ENCODE measurements at regions not wholly inside any gene's neighbourhood (a gene's known extent, or its start where the extent isn't known, plus 50 kb on each side); places are given as distances from the start of the nearest gene placed in this dataset.
"Not testable (repeated sequence)": the region's sequence is repeated elsewhere in the genome, so short reads cannot be mapped to it uniquely, and the experiment has no call there.

DNA sequence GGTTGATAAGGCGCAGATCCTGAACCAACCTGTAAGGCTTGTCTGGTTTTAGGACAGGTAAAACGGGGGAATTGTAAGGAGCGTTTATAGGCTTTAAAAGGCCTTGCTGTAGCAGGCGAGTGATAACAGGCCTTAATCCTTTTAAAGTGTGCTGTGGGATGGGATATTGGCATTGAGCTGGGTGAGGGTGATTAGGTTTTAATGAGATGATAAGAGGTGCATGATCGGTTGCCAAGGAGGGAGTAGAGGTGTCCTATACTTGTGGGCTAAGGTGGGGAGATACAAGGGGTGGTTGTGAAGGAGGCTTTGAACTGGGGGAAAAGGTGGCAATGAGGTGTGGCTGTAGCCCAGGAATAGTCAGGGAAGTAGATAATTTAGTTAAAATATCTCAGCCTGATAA, 363.8 kb downstream of the S1PR1 start:
- not testable (repeated sequence) for TF ChIP-seq POLR2AphosphoS5 (IDR thresholded peaks at IDR 0.05; ENCODE audit: borderline replicate concordance, low read depth, low read length); EZH2 (IDR thresholded peaks at IDR 0.05)
